GM18870 (cell line): ENCODE measurements at regions not wholly inside any gene's neighbourhood (a gene's known extent, or its start where the extent isn't known, plus 50 kb on each side); places are given as distances from the start of the nearest gene placed in this dataset.

Source experiments
- ATAC-seq: cut with Tn5 transposase; IDR thresholded peaks from one replicate; pipeline ENCODE4 v1.9.1; 2021; ENCODE audit warnings: moderate library complexity; ENCODE audit not compliant: unreplicated experiment

DNA sequence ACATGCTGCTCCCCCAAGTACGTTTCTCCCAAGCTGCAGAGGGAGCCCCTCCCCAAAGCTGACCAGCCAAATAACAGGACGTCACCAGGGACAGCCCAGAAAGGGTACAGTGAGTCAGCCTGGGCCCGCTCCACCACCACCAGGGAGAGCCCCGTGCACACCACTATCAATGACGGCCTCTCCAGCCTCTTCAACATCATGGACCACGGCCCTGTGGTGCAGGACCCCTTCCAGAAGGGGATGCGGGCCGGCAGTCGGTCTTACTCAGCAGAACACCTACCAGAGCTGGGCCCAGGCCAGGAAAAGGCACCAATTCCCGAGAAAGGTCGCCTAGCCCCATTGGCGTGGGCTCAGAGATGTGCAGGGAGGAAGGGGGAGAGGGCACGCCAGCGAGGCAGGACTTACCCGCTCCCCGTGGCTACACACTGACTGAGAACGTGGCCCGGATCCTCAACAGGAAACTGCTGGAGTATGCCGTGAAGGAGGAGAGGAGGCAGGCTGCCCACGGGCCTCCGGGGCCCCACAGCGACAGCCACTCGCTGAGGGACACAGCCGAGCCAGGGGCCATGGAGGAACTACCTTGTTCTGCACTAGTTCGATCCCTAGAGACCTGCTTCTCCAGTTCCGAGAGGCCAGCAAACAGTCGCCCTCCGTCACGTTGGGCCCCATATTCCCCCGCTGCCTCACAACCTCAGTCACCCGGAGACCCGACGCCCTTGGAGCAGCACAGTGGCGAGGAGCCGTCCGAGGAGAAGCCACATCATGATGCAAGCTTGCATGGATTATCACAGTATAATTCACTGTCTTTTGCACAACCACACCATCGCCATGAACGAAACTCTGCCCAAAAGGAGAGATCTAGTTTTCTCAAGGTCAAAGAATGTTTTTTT lies 815.9 kb upstream of the KLHL1 start:
- ATAC-seq = no peak

GRCh38 chr13:70911286-70911685 lies 803.0 kb upstream of the KLHL1 start:
- no peak for ATAC-seq

DNA sequence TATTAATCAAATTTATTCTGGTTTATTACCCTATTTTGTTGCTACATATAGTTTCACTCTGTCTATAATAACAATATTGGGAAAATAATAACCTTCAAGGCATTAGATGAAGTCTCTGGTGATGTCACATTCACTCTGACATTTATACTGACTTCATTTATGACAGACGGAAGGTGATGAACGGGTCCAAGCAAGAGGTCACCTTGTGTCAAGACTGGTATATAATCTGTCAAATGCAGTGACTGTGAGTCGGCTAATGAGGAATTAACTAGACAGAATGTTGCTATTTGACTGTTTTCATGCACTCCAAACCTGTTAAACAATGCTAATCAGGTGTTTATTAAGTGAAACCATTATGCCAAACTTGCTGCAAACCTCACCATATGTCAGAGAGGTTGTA lies 800.5 kb upstream of the KLHL1 start:
- ATAC-seq = no peak

DNA sequence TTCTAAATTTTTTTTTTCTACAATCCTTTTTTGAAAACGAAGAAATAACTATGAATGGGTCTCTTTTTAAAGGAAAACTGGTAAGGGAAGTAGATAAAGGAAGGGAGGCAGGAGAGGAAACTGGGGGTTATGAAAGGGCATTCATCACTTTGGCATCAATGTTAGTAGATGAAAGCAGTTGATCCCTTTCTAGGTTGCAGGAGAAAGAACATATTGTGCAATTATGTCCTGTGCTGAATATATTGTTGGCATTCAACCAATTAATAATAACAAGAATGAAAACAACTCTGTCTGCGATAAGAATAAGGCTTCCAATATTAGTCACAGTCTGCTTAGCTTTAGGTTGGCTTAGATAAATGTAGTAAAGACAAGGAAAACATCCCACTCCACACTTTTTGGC lies 796.8 kb upstream of the KLHL1 start:
- ATAC-seq = no peak

- peak; percentile 37 for ATAC-seq
These were observed 787.9 kb upstream of the KLHL1 start for GRCh38 chr13:70896136-70896535.

DNA sequence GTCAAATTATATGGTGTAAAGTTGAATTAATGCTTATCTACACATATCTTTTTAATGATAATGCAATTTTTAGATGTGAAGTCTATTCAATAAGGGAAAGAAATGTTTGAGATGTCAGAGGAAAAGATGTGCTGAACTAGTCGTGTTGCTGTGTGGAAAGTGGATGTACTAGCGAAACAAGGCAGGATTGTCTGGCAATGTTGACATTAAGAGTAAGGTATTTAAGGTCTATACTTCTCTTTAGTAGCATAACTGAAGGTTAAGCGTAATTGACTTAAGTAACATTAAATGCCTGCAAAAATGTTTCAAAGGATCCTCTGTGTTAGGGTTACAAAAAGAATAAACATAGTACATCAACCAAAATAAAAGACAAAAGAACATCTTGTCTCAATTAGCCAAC lies 787.3 kb upstream of the KLHL1 start:
- no peak for ATAC-seq

- ATAC-seq = no peak
These were observed 786.0 kb upstream of the KLHL1 start for GRCh38 chr13:70894258-70894657.

- ATAC-seq = peak; percentile 67
These were observed 785.6 kb upstream of the KLHL1 start for GRCh38 chr13:70893832-70894231.

DNA sequence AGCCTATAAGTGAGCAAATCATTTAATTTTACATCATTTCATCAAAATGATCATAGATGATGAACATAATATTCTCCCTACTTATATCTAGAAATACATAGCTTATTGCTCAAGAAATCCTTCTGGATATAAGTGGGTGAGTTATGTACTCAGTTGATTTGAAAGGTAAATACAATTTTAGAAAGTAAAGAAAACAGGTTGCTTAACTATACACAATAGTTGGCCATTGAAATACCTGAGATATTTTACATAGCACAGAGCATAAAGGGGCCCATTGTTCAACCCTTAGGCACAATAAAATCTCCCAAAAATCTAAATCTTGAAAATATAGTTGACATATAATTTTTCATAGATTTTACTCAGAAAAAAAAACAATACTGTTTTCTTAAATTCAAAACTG lies 782.0 kb upstream of the KLHL1 start:
- ATAC-seq = no peak

GRCh38 chr13:70889163-70889562 lies 780.9 kb upstream of the KLHL1 start:
- no peak for ATAC-seq

- no peak for ATAC-seq
These were observed 775.9 kb upstream of the KLHL1 start for GRCh38 chr13:70884196-70884595.

- no peak for ATAC-seq
These were observed 766.4 kb upstream of the KLHL1 start for GRCh38 chr13:70874636-70875035.

DNA sequence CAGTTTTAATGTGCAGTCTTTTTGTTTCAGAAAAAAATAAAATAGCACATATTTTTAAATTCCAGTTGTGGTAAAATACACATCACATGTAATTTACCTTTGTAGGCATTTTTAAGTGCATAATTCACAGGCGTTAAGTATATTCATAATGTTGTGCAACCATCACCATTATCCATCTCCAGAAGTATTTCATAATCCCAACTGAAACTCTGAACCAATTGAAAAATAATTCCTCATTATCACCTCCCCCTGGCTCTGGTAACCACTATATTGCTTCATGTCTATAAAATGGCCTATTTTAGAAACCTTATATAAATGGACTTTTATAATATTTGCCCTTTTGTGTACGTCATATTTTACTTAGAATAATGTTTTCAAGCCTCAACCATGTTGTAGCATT lies 756.5 kb upstream of the KLHL1 start:
- no peak for ATAC-seq

DNA sequence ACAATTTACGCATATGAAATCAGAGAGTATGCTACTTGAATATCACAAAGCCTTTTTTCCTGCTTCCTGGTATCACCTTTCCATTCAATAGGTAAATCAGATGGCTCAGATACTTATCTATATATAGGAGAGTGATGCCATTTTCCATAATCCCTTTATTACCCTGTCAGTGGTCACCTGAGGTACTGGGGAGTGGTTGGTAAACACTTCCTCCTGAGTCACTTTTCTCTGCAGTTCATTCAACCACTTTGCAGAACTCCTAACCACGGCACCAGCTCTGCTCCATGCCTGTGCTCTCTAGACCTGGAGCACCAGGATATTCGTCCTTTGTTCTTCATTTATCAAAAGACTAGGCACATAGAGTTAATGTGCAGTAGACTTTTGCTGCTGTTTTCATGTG lies 748.5 kb upstream of the KLHL1 start:
- ATAC-seq = no peak

- no peak for ATAC-seq
These were observed 747.8 kb upstream of the KLHL1 start for GRCh38 chr13:70856025-70856424.

- ATAC-seq = no peak
These were observed 741.0 kb upstream of the KLHL1 start for GRCh38 chr13:70849222-70849621.

DNA sequence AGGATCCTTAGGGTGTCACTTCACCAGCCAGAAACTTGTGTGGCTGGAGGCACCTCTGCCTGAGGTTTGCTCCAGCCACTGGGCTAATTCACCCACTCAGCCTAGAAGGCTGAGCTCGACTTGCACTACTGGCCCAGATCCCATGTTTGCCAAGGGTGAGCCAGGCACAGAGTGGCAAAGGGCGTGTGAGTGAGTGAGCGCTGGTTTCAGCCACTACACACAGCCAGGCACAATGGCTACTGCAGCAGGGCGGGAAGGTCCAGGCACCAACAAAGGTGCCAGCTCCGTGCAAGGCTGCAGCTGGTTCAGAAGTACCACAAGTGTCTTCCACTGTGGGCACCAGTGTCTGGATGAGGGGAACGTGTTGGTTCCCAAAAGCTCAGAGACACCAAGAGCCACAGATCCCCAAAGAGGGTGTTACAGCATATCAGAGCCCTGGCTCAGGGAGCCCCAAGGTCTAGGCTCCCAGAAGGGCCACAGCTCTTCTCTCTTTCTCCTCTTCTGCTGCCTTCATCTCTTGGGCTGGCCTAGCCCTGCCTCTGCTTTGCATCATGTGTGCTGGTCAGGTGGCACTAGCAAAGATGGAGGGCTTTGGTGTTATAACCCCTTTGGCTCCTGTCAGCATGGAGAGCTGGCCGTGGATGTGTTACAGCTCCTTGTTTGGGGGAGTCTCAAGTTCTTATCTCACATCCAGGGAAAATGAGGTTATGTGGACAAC lies 736.3 kb upstream of the KLHL1 start:
- no peak for ATAC-seq

GRCh38 chr13:70842062-70842644 lies 733.9 kb upstream of the KLHL1 start:
- ATAC-seq = no peak

GRCh38 chr13:70841240-70842061 lies 733.2 kb upstream of the KLHL1 start:
- no peak for ATAC-seq

DNA sequence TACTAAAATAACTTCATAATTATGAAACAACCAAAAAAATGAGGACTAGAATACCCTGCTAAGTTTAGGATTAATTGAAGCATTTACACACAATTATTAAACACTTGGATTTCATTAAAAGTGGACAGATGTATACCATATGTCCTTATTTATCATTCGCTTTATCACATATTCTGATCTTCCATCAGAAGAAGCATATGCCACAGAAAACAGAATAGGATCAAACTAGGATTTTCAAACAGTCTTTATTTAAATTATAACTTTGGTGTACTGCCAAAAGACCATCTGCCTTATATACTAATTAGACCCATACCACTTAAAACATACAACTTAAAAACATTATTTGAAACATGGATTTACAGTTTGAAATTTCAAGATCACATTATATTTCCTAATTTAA lies 727.1 kb upstream of the KLHL1 start:
- no peak for ATAC-seq

DNA sequence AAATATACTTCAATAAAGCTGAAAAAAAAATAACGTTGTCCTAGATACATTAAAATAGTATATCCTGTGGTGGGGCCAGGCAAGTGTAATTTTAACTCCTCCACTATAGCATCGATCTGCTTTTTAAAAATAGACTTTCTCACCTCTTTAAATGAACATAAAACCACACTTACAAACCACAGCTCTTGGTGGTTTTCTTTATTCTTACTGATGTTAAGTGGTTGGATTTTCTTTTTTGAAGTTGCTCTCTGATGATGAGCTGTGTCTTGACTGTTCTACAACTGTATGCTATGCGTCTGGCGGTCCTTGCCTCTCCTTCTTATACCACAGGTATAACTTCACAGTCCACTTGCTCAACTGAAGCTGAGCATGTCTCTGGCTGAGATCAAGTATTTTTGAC lies 721.5 kb upstream of the KLHL1 start:
- ATAC-seq = no peak
